BJ (cell line): ENCODE measurements at regions not wholly inside any gene's neighbourhood (a gene's known extent, or its start where the extent isn't known, plus 50 kb on each side); places are given as distances from the start of the nearest gene placed in this dataset.

ENCODE experiments used
- CTCF ChIA-PET: fragments of 350-600 bp; formaldehyde crosslinking; extraction: SDS; loops from one replicate; lab custom pipeline; 2021; ENCODE audit warnings: antibody characterized with exemption, inconsistent platforms; lab: Yijun Ruan, JAX
- POLR2A ChIA-PET: fragments of 300-600 bp; sonication (Branson Sonifier 250); formaldehyde crosslinking; extraction: SDS; loops from one replicate; lab custom pipeline; 2021; ENCODE audit warnings: antibody characterized with exemption; lab: Charles Lee
- DNase-seq: peaks from one replicate; pipeline ENCODE4 v3.0.0-alpha.2; 2011; ENCODE audit warnings: low read depth
- H3K27me3 ChIP-seq: 2 replicates; pipeline ENCODE4 v1.6.0; 2011; ENCODE audit warnings: low read length; ENCODE audit not compliant: control insufficient read depth, insufficient read depth
- H3K36me3 ChIP-seq: 2 replicates; pipeline ENCODE4 v1.5.1; 2011; ENCODE audit warnings: low read length; ENCODE audit not compliant: control insufficient read depth, insufficient read depth
- H3K4me3 ChIP-seq: 2 replicates; pipeline ENCODE4 v1.5.1; 2011; ENCODE audit warnings: low read depth, mild to moderate bottlenecking, control low read depth, low read length
- CTCF ChIP-seq: IDR thresholded peaks from 2 replicates; pipeline ENCODE4 v1.5.1; 2011; ENCODE audit warnings: low read depth, mild to moderate bottlenecking, control low read depth, inconsistent platforms, low read length, moderate library complexity; ENCODE audit not compliant: insufficient read depth

GRCh38 chr2:7598402-7598801 is 681.2 kb downstream of the RNF144A start:
- Histone ChIP-seq H3K36me3 (no peaks in the 10 kb centered on the region), H3K27me3 (no peaks in the 10 kb centered on the region), H3K4me3 (no peak overlapping the region)
- POLR2A ChIA-PET: no interaction called here
- no peak for TF ChIP-seq CTCF
- DNase-seq: no peak
- CTCF ChIA-PET: no interaction called here

GRCh38 chr2:7599462-7600258 is 682.4 kb downstream of the RNF144A start:
- POLR2A ChIA-PET: no interaction called here
- H3K4me3 ChIP-seq: no peak overlapping the region
- no peak for TF ChIP-seq CTCF
- no peak for DNase-seq
- CTCF ChIA-PET: no interaction called here
- H3K36me3 ChIP-seq: no peaks in the 10 kb centered on the region
- H3K27me3 ChIP-seq: no peaks in the 10 kb centered on the region

GRCh38 chr2:7601990-7602389 is 684.8 kb downstream of the RNF144A start:
- no peak overlapping the region for H3K4me3 ChIP-seq
- no peaks in the 10 kb centered on the region for H3K27me3 ChIP-seq
- TF ChIP-seq CTCF: no peak
- ChIA-PET CTCF (no interaction called here), POLR2A (no interaction called here)
- DNase-seq: no peak
- H3K36me3 ChIP-seq: no peaks in the 10 kb centered on the region

GRCh38 chr2:7604456-7604855 is 687.2 kb downstream of the RNF144A start:
- ChIA-PET POLR2A (no interaction called here), CTCF (no interaction called here)
- DNase-seq: no peak
- no peak overlapping the region for H3K4me3 ChIP-seq
- no peaks in the 10 kb centered on the region for H3K36me3 ChIP-seq
- no peak for TF ChIP-seq CTCF
- H3K27me3 ChIP-seq: no peaks in the 10 kb centered on the region

GRCh38 chr2:7607441-7608173 is 690.4 kb downstream of the RNF144A start:
- TF ChIP-seq CTCF: no peak
- Histone ChIP-seq H3K4me3 (no peak overlapping the region), H3K27me3 (no peaks in the 10 kb centered on the region), H3K36me3 (no peaks in the 10 kb centered on the region)
- CTCF ChIA-PET: no interaction called here
- POLR2A ChIA-PET: no interaction called here
- DNase-seq: no peak
